WERI-Rb-1 (cell line): ENCODE measurements at regions not wholly inside any gene's neighbourhood (a gene's known extent, or its start where the extent isn't known, plus 50 kb on each side); places are given as distances from the start of the nearest gene placed in this dataset.

ENCODE experiments used
- DNase-seq: peaks from one replicate; pipeline ENCODE4 v3.0.0-alpha.2; 2020
- H3K27ac ChIP-seq: fragments of 250-450 bp; sonication (Bioruptor Pico); 2 replicates; pipeline ENCODE4 v1.5.1; 2020; ENCODE audit warnings: mild to moderate bottlenecking, moderate library complexity
- H3K27me3 ChIP-seq: fragments of 250-450 bp; sonication (Bioruptor Pico); 2 replicates; pipeline ENCODE4 v1.5.1; 2021; ENCODE audit warnings: mild to moderate bottlenecking, low read depth, moderate library complexity; ENCODE audit not compliant: insufficient read depth, severe bottlenecking
- H3K36me3 ChIP-seq: fragments of 250-450 bp; sonication (Bioruptor Pico); 2 replicates; pipeline ENCODE4 v1.5.1; 2020; ENCODE audit warnings: mild to moderate bottlenecking, moderate library complexity
- H3K4me3 ChIP-seq: 2 replicates; pipeline ENCODE4 v1.5.1; 2011; ENCODE audit warnings: low read depth, mild to moderate bottlenecking, control low read depth, low read length
- H3K9me3 ChIP-seq: fragments of 250-450 bp; sonication (Bioruptor Pico); 2 replicates; pipeline ENCODE4 v1.5.1; 2021; ENCODE audit warnings: mild to moderate bottlenecking, moderate library complexity; ENCODE audit not compliant: severe bottlenecking
- CTCF ChIP-seq: IDR thresholded peaks from 2 replicates; pipeline ENCODE4 v1.5.1; 2011; ENCODE audit warnings: low read depth, mild to moderate bottlenecking, control low read depth, inconsistent platforms, low read length

GRCh38 chr10:108808228-108808627, 1115.1 kb downstream of the XPNPEP1 start:
- H3K27ac ChIP-seq = no peak overlapping the region
- H3K36me3 ChIP-seq = no peaks in the 10 kb centered on the region
- no peak for DNase-seq
- H3K9me3 ChIP-seq = no peaks in the 10 kb centered on the region
- no peak overlapping the region for H3K4me3 ChIP-seq
- TF ChIP-seq CTCF = no peak
- H3K27me3 ChIP-seq = no peaks in the 10 kb centered on the region

- DNase-seq = no peak
- no peak for TF ChIP-seq CTCF
- Histone ChIP-seq H3K9me3 (no peaks in the 10 kb centered on the region), H3K27me3 (no peaks in the 10 kb centered on the region), H3K4me3 (no peak overlapping the region), H3K27ac (no peak overlapping the region), H3K36me3 (no peaks in the 10 kb centered on the region)
These were observed 1121.4 kb downstream of the XPNPEP1 start for GRCh38 chr10:108801775-108802517.

GRCh38 chr10:108801220-108801619, 1122.1 kb downstream of the XPNPEP1 start:
- no peaks in the 10 kb centered on the region for H3K9me3 ChIP-seq
- H3K36me3 ChIP-seq = no peaks in the 10 kb centered on the region
- TF ChIP-seq CTCF = no peak
- no peak for DNase-seq
- H3K4me3 ChIP-seq = no peak overlapping the region
- no peak overlapping the region for H3K27ac ChIP-seq
- no peaks in the 10 kb centered on the region for H3K27me3 ChIP-seq

GRCh38 chr10:108797573-108797972, 1125.7 kb downstream of the XPNPEP1 start:
- no peak for TF ChIP-seq CTCF
- Histone ChIP-seq H3K27me3 (no peaks in the 10 kb centered on the region), H3K9me3 (no peaks in the 10 kb centered on the region), H3K4me3 (no peak overlapping the region), H3K27ac (no peak overlapping the region), H3K36me3 (no peaks in the 10 kb centered on the region)
- no peak for DNase-seq

GRCh38 chr10:108791794-108792474, 1131.4 kb downstream of the XPNPEP1 start:
- Histone ChIP-seq H3K27me3 (no peaks in the 10 kb centered on the region), H3K9me3 (no peaks in the 10 kb centered on the region), H3K36me3 (no peaks in the 10 kb centered on the region), H3K27ac (no peak overlapping the region), H3K4me3 (no peak overlapping the region)
- TF ChIP-seq CTCF = no peak
- DNase-seq = no peak
